PFSK-1 (cell line): ENCODE measurements at regions not wholly inside any gene's neighbourhood (a gene's known extent, or its start where the extent isn't known, plus 50 kb on each side); places are given as distances from the start of the nearest gene placed in this dataset.

ENCODE experiments used
- POLR2AphosphoS5 ChIP-seq: IDR thresholded peaks from 2 replicates; pipeline ENCODE4 v1.6.1; 2012; ENCODE audit warnings: low read depth, mild to moderate bottlenecking, control low read depth, low read length, moderate library complexity
- SIN3A ChIP-seq: IDR thresholded peaks from 2 replicates; pipeline ENCODE4 v1.6.1; 2012; ENCODE audit warnings: mild to moderate bottlenecking, low read length, moderate library complexity, borderline replicate concordance; ENCODE audit not compliant: insufficient read depth

DNA sequence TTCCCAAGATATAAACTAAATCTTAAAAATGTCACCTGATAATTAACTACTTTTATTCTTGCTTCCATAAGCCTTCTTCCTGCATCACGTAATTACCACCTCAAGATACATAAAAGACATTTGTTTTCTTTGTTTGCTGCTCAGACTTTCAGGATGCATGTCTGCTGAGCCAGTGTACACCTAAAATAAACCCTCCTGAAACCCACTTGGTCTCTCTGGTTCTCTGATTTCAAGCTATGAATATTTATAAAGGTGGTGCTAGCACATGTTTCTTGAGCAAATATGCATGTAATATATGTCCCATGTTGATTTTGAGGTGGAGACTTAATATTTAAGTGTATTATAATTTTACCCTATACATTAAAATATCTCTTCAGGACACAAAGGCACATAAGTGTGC, 1627.7 kb upstream of the CDH9 start:
- no peak for TF ChIP-seq SIN3A
- no peak for TF ChIP-seq POLR2AphosphoS5
